Subcutaneous abdominal adipose tissue (tissue), 5 donors: ENCODE measurements at regions not wholly inside any gene's neighbourhood (a gene's known extent, or its start where the extent isn't known, plus 50 kb on each side); places are given as distances from the start of the nearest gene placed in this dataset.

Experiments
- H3K27ac ChIP-seq: one replicate; pipeline ENCODE4 v1.7.0; 2013; ENCODE audit warnings: low read depth, mild to moderate bottlenecking, inconsistent platforms, low read length, moderate library complexity
- H3K27me3 ChIP-seq, 5 donors: one replicate each; pipeline ENCODE4 v1.7.0; 2013; ENCODE audit warnings: low read length in 5 of 5, inconsistent platforms in 1 of 5; ENCODE audit not compliant: control insufficient read depth in 5 of 5, insufficient read depth in 4 of 5
- H3K36me3 ChIP-seq, 5 donors: one replicate each; pipeline ENCODE4 v1.7.0; 2013; ENCODE audit warnings: low read length in 5 of 5; ENCODE audit not compliant: control insufficient read depth in 5 of 5, insufficient read depth in 5 of 5
- H3K4me1 ChIP-seq, 5 donors: one replicate each; pipeline ENCODE4 v1.7.0; 2013; ENCODE audit warnings: low read length in 5 of 5, mild to moderate bottlenecking in 3 of 5, moderate library complexity in 1 of 5; ENCODE audit not compliant: control insufficient read depth in 5 of 5, insufficient read depth in 5 of 5
- H3K4me3 ChIP-seq, 5 donors: one replicate each; pipeline ENCODE4 v1.7.0; 2013; ENCODE audit warnings: low read length in 5 of 5, low read depth in 1 of 5
- H3K9ac ChIP-seq, 5 donors: one replicate each; pipeline ENCODE4 v1.7.0; 2013; ENCODE audit warnings: low read length in 5 of 5, mild to moderate bottlenecking in 4 of 5, moderate library complexity in 3 of 5
- H3K9me3 ChIP-seq, 5 donors: one replicate each; pipeline ENCODE4 v1.7.0; 2013; ENCODE audit warnings: low read length in 5 of 5; ENCODE audit not compliant: control insufficient read depth in 5 of 5
- donor health status: healthy.
- donor health status: healthy.
- donor health status: healthy.
- donor health status: healthy.
- donor health status: healthy.

DNA sequence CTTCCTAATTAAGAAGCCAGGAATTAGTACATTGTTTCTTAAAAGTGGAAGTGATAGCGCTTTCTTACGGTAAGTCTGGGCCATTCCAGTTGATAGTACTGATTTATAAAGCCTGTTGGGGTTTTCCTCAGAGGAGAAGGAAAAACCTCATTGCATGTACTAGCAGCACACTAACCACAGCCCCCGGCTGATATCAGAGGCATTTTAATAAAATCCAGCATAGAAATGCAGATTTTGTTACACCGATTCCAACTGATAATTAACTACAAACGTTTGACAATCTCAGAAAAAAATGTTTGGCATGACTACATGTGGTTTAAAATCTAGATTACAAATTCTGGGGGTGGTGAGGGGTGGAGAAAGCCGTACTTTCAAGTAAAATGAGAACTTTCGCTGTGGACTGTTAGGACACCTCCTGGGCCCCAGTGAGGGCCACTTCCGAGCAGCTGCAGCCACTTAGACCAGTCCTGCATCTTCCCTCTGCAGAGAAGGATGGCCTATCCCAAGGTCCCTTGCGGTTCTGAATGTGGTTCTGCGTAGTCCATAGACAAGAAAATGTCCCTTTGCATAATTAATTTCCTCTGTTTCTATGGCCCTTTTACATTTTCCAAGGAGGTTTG lies 374.4 kb downstream of the NUAK1 start:
- Histone ChIP-seq H3K4me1 (peaks cover 0 to 13% (median 3%) of the 10 kb centered on the region in 5 donors), H3K27ac (no peak overlapping the region), H3K9me3 (no peaks in the 10 kb centered on the region), H3K36me3 (no peaks in the 10 kb centered on the region), H3K9ac (no peak overlapping the region), H3K4me3 (no peak overlapping the region), H3K27me3 (no peaks in the 10 kb centered on the region)

DNA sequence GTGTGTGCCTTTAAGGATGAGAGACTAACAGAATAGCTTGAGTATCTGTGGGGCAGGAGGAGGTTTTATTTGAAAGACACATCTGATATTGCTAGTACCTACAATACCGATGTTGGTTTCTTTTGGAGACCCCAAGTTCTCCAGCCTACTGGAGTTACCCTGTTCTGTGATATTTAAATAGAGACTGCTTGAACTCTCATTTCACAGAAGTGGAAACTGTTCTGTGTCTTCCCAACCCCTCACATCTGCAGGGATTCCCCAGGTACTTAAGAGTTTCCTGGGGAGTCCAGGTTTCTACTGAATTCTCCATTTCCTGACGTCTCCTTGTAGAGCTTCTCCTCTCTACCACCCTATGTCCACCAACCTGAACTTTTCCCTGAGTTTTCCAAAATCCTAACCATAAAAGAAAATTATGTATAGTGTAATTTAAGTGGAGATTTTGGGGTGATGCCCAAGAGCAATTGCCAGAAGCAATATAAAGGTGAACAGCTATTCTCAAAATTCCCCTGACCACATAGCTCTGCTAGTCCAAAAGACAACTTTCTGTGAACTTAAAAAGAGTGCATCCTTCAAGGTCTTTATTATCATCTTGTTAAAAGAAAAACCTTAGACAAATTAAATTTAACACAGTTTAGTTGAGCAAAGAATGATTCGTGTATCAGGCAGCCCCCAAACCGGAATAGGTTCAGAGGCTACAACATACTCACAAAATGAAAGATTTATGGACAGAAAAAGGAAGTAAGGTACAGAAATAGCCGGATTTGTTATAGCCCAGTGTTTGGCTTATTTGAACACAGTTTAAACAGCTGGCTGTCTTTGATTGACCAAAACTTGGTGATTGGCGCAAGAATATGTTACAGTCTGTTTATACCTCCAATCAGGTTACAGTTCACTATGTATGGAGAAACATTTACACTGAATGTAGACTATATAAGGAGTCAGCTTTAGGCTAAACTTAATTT lies 373.4 kb downstream of the NUAK1 start:
- no peaks in the 10 kb centered on the region for H3K9me3 ChIP-seq
- H3K9ac ChIP-seq, result no peak overlapping the region
- H3K4me1 ChIP-seq, result peaks cover 0 to 13% (median 3%) of the 10 kb centered on the region in 5 donors
- H3K27me3 ChIP-seq, result no peaks in the 10 kb centered on the region
- no peak overlapping the region for H3K4me3 ChIP-seq
- no peaks in the 10 kb centered on the region for H3K36me3 ChIP-seq
- no peak overlapping the region for H3K27ac ChIP-seq

DNA sequence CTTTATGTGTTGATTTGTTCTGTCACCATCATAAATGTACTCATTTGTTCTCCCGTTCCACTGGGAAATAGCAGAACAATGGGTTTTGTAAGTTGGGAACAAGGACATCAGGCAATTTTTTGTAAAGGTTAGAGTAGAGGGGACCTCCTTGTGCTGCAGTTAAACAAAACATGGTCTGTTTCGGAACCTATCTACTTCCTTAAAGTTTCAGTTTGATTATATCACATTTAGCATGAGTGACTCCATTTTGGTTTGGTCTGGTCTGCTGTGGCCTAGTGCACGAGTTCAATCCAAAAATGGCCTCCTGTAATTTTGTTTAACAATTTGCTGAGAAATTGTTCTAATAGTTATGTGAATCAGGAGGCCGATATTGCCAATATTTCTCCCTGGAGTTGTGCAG lies 372.7 kb downstream of the NUAK1 start:
- no peak overlapping the region for H3K27ac ChIP-seq
- H3K4me3 ChIP-seq, result no peak overlapping the region
- H3K4me1 ChIP-seq, result peaks cover 0 to 11% (median 3%) of the 10 kb centered on the region in 5 donors
- no peaks in the 10 kb centered on the region for H3K9me3 ChIP-seq
- no peaks in the 10 kb centered on the region for H3K27me3 ChIP-seq
- no peaks in the 10 kb centered on the region for H3K36me3 ChIP-seq
- H3K9ac ChIP-seq, result no peak overlapping the region

DNA sequence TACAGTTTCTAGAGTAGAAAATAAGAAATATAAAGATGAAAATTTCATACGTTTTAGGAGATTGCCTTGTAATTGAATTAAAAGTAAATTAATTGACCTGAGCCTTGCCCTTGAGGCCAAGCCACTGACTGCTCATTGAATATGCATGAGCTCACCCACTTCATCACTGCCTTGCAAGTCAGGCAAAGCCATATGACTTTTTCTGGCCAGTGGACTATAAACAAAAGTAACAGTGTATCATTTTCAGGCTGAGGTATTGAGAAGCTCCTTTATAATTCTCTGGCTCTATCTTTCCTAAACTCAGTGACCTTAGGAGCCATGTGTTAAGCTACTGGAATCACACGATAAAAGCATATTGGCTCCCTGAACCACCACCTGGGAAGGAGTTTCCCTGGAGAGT lies 369.3 kb downstream of the NUAK1 start:
- Histone ChIP-seq H3K27me3 (no peaks in the 10 kb centered on the region), H3K4me1 (peaks cover 0 to 8% (median 2%) of the 10 kb centered on the region in 5 donors), H3K4me3 (no peak overlapping the region), H3K36me3 (no peaks in the 10 kb centered on the region), H3K9me3 (no peaks in the 10 kb centered on the region), H3K9ac (no peak overlapping the region), H3K27ac (no peak overlapping the region)

DNA sequence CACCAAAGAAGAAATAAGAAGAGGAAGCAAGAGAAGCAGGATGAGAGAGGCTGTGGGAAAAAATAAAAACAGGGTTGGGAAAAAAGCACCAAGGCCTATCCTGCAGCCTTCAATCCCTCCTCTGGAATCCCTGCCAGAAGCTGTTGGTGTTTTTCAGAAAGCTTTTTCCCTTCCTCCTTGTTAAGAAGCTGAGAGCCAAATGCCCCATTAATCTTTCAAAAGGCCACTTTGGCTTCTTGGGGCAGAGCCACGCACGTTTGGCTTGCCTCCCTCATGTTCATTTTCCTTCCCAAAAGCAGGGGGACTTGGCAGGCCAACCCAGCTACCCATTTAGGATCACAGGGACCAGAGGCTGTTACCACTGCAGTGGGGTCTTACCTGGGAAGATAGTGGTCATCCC lies 365.3 kb downstream of the NUAK1 start:
- Histone ChIP-seq H3K36me3 (no peaks in the 10 kb centered on the region), H3K4me1 (peaks cover 0 to 7% (median 1%) of the 10 kb centered on the region in 5 donors), H3K4me3 (no peak overlapping the region), H3K27ac (no peak overlapping the region), H3K27me3 (no peaks in the 10 kb centered on the region), H3K9ac (no peak overlapping the region), H3K9me3 (no peaks in the 10 kb centered on the region)

DNA sequence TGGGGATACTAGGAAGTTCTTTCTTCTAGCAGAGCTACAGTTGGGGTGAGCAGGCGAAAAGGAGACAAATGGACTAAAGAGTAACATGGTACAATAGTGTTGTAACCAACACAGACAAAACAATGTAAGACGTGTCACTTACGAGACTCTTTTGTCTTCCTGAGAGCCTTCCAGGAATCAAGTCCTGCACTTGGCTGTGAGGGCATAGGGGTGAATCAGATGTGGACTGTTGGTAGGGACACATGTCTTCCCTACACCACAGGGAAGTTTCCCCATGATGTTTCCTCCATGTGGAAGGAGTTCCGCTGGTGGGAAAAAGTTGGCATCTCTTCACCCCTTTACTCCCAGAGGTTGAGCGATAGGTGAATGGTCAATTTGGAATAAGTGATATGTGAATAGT lies 364.7 kb downstream of the NUAK1 start:
- H3K9ac ChIP-seq, result no peak overlapping the region
- H3K4me1 ChIP-seq, result peaks cover 0 to 7% (median 1%) of the 10 kb centered on the region in 5 donors
- H3K4me3 ChIP-seq, result no peak overlapping the region
- no peaks in the 10 kb centered on the region for H3K9me3 ChIP-seq
- H3K36me3 ChIP-seq, result no peaks in the 10 kb centered on the region
- H3K27ac ChIP-seq, result no peak overlapping the region
- no peaks in the 10 kb centered on the region for H3K27me3 ChIP-seq

DNA sequence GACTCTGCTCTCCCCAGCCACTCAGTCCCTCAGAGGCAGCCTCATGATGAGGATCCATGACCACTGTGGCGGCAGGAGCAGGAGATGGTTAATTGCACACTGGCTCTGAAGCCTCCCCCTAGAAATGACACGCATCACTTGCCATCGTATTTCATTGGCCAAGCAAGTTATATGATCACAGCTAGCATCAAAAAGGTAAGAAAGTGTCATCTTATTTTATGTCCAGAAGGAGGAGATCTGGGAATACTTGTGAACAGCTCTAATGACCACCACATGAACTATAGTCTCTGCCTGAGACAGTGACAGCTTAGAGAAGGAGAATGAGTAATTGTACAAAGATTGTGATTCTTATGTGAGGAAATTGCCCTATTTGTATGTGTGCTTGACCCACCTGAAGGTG lies 363.4 kb downstream of the NUAK1 start:
- no peak overlapping the region for H3K9ac ChIP-seq
- H3K4me3 ChIP-seq, result no peak overlapping the region
- peaks cover 0 to 7% (median 1%) of the 10 kb centered on the region in 5 donors for H3K4me1 ChIP-seq
- H3K9me3 ChIP-seq, result no peaks in the 10 kb centered on the region
- no peaks in the 10 kb centered on the region for H3K36me3 ChIP-seq
- no peaks in the 10 kb centered on the region for H3K27me3 ChIP-seq
- H3K27ac ChIP-seq, result no peak overlapping the region

DNA sequence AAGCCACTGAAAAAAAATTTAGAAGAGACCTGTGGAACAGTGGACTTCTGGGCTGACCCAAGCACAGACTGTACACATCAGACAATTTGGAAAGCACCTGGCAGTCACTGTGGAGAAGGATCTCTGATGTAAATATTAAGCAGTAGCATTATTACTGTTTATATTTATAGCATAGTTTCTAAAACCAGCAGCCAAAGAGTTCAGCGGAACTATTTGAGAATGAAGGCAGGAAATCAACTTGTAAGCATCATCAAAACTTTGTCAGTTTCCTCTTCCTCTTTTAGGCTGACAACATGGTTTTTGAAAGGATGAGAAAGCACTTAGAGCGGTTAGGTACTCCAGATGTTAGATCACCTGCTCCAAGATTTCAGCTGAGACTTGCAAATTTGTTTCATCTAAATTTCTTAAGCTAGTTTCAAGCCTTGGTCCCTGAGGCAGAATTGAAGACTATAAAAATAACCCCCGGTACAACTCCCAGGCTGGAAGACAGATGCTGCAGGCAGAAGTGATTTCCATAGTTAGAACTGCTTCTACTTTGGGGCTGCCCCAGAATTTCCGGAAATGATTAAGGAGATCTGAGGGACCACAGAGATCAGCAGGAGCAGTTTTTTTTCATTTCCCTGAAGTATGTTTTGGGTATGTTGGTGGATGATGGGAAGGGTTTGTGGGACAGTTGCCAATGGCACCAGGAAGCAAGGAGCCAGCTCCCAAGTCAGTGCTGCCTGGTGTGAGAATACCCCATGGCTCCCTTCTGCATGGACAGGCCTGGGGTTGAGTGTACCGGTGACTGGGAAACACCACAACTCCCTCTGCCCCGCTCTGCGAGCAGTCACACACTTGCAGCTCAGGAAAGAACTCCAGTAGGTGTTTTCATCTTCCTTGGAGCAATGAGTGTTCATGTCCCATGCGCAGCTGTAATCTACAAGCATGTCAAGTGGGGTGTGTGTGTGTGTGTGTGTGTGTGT lies 354.5 kb downstream of the NUAK1 start:
- peaks cover 0 to under 1% (median 0%) of the 10 kb centered on the region in 5 donors for H3K9me3 ChIP-seq
- H3K4me1 ChIP-seq, result peaks cover 0 to 17% (median 6%) of the 10 kb centered on the region in 5 donors
- H3K9ac ChIP-seq, result no peak overlapping the region
- no peaks in the 10 kb centered on the region for H3K27me3 ChIP-seq
- H3K4me3 ChIP-seq, result no peak overlapping the region
- no peak overlapping the region for H3K27ac ChIP-seq
- H3K36me3 ChIP-seq, result no peaks in the 10 kb centered on the region

DNA sequence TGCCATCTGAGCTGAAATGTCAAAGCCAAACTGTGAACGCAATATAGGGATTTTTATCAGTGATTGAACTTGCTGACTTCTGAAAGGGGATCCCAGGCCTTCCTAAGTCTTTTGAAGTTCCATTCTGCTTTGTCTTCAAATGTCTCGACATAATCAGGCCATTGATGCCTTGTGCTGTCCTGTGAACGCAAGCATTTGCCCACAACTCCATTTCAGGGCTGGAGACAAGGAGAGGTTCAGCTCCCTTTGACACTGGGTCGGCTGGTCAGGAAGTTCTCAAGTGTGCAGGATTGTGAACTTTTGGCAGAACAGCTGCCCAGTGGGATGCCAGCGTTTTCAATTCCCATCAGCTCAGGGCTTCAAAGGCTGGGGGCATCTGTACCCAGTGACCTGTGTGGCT lies 345.3 kb downstream of the NUAK1 start:
- no peak overlapping the region for H3K9ac ChIP-seq
- H3K4me3 ChIP-seq, result no peak overlapping the region
- no peaks in the 10 kb centered on the region for H3K36me3 ChIP-seq
- H3K9me3 ChIP-seq, result peaks cover 0 to 21% (median 3%) of the 10 kb centered on the region in 5 donors
- H3K27ac ChIP-seq, result no peak overlapping the region
- H3K27me3 ChIP-seq, result no peaks in the 10 kb centered on the region
- peaks cover 0 to 2% (median 0%) of the 10 kb centered on the region in 5 donors for H3K4me1 ChIP-seq
